NOMO-1 (cell line): ENCODE measurements at regions not wholly inside any gene's neighbourhood (a gene's known extent, or its start where the extent isn't known, plus 50 kb on each side); places are given as distances from the start of the nearest gene placed in this dataset.
"Not testable (repeated sequence)": the region's sequence is repeated elsewhere in the genome, so short reads cannot be mapped to it uniquely, and the experiment has no call there.

ENCODE experiments used
- DNase-seq, 2 experiments: peaks; one replicate each; lab custom pipeline; 2025; ENCODE audit not compliant: unreplicated experiment in 2 of 2; lab: John Stamatoyannopoulos, UW

DNA sequence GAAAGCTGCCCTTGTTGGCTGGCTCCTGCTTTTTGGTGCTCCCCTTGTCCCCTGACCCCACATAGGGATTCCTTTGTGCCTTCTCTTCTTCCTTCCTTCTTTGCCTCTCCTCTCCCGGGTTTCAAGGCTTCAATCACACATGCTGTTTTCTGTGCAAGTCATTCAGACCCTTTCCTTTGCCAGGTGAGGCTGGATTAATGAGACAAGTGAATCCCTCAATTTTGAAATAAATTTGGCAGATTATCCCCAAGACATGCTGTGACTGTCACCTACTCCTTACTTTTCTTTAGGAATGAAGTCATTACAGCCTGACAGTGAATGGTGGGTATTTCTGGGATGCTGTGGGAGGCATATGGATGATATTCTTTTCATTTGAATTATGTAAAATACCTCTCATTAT lies 259.0 kb upstream of the RGMA start:
- no peak for DNase-seq

DNA sequence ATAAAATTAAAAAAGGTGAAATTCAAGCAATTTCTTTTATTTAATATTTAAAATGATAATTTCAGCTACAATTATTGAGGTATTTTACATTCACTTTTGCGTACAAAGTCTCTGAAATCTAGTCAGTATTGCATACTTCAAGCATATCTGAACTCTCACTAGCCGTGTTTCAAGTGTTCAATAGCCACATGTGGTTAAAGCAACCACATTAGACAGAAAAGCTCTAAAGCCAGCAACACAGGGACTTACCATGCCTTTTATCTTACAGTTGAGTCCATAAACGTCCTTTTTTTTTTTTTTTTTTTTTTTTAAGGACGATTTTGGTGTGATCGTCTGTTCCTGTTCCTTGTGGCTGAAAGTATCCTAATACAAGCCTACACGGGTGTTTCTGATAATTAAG lies 257.0 kb upstream of the RGMA start:
- no peak for DNase-seq

DNA sequence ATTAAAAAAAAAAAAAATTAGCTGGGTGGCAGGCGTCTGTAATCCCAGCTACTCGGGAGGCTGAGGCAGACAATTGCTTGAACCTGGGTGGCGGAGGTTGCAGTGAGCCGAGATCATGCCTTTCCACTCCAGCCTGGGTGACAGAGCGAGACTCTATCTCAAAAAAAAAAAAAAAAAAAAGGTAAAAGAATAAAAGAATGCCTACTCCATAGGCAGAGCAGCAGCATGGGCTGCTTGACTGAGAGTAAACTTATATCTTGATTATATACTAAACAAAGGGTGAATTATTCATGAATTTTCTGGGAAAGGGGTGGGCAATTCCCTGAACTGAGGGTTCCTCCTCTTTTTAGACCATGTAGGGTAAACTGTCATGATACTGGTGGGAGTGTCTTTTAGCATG lies 254.4 kb upstream of the RGMA start:
- not testable (repeated sequence) for DNase-seq

DNA sequence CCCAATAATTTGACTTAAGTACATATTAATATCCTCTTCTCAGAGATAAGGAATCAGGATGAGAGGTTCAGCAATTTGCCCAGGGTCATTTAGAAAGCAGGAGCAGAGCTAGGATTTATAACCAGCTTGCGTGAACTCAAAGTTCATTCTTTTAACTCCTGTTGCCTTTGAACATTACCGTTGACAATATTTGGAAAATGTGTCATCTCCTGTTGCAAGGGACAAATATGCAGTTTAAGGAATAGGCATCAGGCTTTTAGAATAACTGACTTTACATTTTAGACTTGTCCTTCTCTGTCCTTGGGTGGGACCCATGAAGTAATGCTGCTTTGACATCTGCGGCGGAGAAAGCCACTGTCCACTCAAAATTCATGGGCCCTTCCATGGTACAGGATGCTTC lies 252.2 kb upstream of the RGMA start:
- DNase-seq: no peak

DNA sequence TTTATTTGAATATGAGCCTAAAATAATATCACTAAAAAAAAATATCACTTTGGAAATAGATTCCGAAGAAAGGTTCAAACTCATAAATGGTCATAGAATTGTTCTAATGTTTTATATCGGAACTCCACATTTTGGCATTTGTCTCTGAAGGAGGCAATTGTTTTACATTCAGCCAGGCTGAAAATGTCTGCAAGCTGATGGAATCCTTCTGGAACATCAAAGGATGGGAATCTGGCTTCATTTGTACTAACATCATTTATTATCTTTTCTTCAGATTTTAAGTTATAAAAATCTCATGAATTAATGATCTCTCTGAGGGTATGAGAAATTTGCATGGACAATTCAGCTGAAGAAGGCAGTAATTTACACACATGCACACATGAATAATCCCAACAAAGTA lies 251.4 kb upstream of the RGMA start:
- no peak for DNase-seq

DNA sequence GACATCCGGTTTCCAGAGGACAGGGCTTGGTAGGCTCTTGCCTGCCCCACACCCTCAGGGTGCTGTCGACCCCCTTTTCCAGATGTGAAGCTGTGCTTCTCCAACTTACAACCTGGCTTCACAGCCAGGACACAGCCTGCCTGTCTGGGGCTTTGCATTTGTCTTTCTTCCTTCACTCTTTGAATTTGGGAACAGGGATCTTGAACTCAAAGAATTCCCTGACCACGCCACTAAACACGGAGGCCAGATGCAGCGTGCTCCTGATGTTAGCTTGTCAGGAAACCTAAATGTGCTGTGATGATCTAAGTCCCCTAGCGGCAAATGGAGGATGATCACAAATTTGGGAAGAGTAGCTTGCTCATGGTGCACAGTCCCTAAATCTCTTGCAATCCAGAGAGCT lies 244.8 kb upstream of the RGMA start:
- DNase-seq: no peak

DNA sequence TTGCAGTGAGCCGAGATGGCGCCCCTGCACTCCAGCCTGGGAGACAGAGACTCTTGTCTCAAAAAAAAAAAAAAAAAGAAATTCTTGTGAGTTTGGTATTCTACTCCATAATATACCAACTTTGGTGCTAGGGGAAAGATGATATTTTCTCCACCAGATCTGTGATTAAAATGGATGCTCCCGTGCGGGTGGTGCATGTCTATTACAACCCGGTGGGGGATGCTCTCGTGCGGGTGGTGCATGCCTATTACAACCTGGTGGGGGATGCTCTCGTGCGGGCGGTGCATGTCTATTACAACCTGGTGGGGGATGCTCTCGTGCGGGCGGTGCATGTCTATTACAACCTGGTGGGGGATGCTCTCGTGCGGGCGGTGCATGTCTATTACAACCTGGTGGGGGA lies 244.1 kb upstream of the RGMA start:
- not testable (repeated sequence) for DNase-seq

DNA sequence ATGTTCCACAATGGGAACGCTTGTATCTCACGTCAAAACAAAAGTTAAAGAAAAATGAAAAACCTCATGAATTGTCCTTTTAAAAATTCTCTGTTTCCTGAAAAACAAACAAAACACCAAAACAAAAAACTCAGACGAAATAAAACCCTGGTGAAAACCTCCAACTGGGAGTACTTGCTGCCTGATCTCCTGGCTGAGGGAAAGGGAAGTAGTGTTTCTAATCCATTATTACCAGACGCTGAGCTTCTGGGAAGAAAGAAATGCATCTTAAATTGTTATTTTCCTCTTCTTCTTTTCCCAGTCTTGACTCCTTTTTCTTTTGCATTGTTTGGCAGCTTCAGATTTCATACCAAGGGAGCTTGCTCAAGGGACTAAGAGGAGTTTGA lies 243.2 kb upstream of the RGMA start:
- DNase-seq: no peak

DNA sequence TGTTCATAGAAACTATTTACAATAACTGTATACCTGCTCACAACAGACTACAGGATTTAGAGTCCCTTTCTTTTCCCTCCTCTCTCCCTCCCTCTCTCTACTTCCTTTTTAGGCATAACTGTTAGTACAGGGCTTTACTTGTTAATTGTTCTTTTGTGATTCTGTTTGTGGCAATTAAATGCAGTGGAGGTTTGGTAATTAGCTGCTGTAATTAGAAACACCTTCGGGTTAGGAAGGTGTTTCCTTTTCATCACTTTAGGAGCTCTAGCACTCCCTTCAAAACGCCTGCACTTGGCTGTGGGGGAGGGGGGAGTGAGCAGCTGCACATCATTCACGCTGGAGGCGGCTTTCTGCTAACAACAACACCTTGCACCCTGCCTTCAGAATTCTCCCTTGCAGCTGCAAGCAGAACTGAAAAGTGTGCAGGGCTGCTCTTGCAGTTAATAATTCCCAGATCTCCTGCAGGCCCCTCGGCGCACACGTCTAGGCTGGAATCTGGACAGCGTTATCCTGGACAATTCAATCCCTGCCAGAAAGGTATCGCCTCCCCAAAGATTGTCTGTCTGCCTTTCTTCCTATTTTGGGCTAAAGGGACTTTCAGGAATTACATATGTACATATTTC lies 242.6 kb upstream of the RGMA start:
- DNase-seq: no peak

DNA sequence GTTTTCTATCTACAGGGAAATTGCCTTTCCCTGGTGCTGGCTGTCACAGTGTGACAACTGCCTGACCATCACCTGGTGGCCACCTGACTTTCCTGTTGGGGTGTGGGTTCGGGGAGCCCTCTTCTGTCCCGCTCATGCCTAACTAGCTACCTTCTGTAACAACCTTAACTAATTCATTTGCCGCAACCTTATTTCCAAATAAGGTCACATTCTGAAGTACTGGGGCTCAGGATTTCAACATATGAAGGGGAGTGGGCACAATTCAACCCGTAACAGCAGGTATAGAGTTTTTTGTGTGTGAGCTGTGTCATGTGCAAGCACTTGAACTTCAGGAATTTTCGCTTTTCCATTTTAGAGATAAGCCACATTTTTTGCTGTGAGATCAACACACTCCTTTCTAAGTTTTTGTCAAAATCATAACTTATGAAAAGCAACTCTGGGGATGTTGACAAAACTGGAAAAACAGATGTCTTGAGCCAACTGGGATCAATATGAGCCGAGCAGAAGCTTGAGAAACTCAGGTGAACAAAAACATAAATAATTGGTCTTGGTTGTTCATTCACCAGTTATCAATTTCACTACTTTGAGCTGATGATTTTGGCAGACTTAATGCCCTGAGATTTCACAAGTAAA lies 242.0 kb upstream of the RGMA start:
- no peak for DNase-seq

DNA sequence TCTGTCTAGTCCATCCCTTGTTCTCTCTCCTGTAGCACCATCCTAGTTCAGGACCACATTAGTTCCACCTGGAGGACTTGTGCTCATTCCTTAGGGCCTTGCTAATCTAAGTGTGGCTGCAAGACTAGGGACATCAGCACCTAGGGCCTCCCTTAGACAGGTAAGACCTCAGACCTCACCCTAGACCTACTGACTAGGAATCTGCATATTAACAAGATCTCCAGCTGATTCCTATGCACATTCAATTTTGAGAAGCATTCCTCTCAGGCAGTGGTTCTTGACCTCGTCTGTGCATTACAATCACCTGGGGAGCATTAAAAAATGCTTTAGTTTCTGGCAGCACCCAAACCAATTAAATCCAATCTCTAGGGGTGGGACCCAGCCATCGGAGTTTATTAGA lies 238.4 kb upstream of the RGMA start:
- DNase-seq: no peak

DNA sequence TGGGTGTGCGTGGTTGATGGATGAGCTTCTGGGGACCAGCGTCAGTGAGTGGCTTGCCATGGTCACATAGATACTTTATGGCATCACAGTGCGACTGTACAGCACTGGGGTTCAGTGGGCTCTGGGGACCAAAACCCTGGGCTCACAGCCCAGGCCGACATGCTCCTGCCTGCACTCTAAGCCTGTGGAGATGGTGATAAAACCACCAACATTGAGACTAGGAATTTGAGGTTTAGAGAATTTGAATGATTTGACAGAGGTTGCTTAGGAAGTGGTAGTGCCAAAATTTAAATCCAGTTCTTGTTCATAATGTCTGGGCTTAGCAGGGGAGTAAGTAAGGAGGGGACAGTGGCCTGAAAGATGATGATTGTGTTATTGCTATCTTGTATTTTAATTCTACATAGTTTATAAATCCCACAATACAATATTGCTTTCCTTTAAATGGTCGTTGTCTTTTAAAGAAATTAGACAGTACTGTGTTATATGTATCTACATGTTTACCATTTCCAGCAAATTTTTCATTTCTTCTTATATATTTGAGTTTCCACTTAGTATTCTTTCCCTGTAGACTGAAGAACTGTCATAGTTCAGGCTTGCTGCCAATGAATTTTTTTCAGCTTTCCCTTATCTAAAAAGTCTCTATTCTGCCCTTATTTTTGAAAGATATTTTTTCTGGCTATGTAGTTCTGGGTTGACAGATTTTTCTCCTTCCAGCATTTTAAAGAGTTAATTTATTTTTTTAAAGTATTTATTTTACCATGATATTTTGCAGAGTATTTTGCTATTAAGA lies 235.4 kb upstream of the RGMA start:
- DNase-seq: no peak

DNA sequence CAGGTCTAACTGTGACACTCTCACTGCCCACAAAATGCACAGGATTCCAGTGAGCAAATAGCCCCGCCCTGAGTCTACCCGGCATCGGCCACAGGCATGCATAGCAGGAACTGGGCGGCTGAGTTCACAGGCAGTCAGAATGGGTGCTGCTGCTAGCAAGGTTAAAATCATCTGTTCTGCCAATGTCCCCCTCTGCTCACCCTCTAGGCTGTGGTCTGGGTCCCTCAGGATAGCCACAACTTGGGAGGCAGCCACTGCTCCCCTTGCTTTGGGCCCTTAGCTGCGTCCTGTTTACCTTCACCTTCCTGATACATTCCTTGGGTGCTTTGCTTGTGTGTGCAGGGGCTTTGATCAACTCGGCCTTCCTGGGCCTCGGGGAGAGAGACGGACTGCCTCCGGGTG lies 232.9 kb upstream of the RGMA start:
- no peak for DNase-seq

DNA sequence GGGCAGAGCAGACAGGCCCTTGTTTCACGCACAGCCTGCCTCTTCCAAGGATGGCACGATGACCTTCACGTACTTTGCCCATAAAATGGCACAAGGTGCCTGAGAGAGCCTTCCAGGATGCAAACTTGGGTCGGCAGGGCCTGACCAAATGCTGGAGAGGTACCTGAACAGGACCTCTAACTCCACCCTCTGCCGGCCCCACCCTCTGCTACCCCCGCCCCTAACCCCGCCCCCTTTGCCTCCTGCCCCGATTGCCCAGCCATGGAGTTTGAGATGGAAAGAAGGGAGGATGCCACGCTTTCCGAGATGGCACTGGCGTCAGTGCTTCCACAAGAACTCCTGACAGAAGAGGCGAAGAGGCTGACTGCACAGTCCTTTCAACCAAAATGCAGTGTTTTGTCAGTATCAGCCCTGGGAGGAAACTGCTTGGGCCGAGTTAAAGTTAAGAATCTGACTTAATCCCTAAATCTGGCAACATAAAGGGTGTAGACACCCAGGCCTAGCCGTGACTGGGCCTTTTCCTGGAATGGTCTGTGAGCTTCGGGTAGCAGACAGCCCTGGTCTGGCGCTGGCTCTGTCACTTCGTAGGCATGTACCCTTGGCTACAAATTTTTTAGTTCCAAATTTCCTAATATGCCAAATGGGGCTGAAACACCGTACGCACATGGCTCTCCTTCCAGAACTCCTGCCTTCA lies 230.3 kb upstream of the RGMA start:
- DNase-seq: no peak

DNA sequence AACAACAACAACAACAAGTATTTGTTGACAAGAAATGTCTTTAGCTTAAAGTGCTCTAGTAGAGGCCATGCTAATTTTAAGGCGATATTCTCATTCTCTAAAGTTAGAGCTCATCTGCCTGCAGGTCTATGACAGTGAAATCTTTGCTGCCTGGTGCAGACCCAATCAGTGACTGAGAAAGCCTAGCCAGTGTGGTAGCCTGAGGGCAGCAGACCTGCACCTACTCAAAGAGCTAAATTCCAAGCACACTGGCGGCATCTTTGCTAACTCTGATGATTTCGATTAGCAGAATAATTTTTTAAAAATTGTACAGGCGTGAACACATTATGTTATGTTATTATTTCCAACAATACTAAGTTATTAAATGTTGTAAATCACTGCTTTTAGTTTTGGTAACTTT lies 228.8 kb upstream of the RGMA start:
- no peak for DNase-seq

DNA sequence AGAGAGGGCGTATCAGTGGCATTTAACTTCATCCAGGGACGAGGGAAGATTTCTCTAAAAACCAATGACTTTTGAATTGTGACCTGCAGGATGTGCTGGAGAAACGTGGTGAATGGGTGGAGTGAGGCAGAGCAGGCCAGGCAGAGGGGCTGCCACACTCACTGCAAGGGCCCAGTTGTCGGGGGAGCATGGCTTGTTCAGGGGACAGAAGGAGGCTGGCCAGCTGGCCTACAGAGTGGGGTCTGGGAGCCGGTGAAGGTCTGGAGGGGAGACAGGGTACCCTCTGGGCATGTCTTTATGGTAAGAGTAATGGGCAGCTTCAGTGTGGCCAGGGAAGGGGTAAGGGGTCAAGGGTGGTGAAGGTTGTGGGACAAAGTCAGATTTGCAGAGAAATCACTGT lies 225.2 kb upstream of the RGMA start:
- no peak for DNase-seq

DNA sequence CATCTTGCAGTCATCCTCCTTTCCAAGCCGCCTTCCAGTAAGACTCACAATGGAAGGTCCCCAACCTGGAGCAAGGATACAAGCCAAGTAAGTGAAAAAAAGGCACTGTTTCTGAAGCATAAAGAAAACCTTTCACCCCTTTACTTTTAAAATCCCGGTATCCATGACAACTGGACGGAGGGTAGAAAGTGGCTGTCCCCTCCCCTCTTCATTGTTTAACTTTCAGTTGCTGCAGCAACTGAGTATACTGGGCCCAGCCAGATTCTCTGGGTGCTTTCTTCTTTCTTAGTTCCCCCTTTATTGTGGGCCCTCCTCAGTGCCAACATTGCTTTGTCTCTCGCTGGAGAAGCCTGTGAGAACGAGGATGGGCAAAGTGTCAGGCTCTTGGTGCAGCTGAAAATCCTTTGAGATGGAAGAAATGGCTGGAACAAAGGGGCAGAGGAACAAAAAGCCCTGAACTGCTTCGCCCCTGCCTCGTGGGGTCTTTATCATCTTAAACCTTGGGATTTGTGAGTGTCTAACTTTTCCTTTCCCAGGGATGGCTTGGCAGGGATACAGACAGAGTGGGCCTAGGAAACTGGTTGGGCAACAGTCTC lies 224.0 kb upstream of the RGMA start:
- DNase-seq: no peak

DNA sequence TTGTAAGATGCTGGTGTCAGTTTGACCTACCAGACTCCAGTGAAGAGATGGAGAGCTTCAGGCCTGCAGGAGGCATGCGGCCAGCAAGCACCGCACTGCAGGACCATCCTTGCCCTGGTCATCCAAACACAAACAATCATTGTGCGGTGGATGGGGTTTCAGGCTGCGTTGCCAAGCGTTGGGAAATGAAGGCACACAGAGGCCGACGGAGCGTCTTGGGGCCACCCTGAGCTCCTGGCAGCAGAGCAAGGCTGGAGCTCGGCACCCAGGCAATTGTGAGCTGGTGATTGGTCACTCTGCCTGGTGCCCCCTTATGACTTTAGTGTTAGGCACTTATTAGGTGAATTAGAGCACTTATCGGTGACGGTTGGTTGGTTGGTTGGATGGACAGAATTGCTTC lies 222.6 kb upstream of the RGMA start:
- DNase-seq: no peak

DNA sequence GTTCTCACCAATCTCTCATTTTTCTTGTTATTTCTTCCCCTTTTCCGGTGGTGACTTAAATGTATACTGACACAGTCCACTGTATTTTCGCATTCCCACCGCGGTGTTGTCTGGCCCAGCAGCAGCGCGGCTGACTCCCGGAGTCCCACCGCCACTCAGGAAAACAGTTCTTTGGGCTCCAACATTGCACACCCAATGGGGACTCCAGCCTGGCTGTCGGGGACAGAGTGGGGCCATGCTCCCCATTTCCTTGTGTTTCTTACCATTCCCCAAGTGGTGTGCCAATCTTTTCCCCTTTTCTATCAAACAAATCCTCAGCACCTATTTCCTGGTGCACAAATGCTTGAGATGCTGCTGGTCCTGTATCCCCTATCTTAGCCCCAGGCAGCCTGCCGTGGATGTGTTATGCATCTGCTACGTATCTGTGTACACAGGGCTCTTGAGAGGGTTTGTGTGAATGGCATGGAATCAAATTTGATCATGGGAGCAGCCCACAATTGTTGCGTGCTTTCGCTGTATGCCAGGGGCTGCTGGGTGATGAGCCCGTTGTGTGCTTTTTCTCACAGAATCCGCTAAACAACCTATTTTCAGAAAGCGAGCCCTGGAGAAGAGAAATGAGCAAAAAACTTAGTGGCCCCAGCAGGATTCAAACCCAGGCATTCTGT lies 219.1 kb upstream of the RGMA start:
- DNase-seq: no peak

DNA sequence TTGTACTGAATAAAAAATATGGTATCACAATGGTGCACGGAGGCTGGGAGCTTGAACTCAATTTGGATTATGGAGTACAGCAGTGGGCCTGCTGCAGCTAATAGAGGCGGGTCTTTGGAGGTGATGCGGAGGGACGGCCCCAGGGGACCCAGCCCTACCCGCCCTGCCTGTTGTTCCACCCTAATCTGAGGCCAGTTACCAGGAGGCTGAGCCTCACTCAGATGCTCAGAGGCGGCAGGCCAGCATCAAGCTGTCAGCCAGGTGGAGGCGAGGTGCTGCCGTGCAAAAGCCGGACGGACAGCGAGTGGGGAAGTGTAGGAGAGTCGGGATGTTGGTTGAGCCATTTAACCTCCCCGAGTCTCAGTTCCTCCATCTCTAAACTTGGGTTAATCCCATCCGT lies 218.5 kb upstream of the RGMA start:
- no peak for DNase-seq

DNA sequence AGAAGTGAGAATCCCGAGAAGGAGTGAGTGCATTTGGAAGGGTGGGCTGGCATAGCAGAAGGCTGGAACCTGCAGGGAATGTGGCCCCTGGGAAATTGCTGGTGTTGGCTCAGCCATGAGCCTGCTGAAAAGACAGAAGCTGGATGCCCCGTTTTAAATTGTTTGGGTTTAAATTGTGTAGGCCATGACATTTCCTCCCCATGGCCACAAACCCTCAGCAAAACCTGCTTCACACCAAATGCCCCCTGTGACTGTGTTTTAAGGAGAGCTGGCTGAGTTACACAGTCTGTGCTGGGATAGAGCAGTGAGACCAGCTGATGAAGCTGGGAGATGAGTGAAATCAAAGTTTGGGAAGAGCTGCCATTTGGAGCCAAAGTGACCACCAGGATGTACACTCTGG lies 216.3 kb upstream of the RGMA start:
- no peak for DNase-seq
